HEK293 (cell line): ENCODE measurements at regions not wholly inside any gene's neighbourhood (a gene's known extent, or its start where the extent isn't known, plus 50 kb on each side); places are given as distances from the start of the nearest gene placed in this dataset.

ENCODE experiments used
- CTCF ChIA-PET: fragments of 350-600 bp; formaldehyde crosslinking; extraction: SDS; loops from one replicate; lab custom pipeline; 2021; ENCODE audit warnings: antibody characterized with exemption; lab: Yijun Ruan, JAX
- POLR2A ChIA-PET: fragments of 300-600 bp; formaldehyde crosslinking; extraction: SDS; loops from one replicate; lab custom pipeline; 2020; ENCODE audit warnings: antibody characterized with exemption, inconsistent platforms; lab: Yijun Ruan, JAX
- H3K27ac ChIP-seq: fragments of 200-500 bp; sonication (Bioruptor generic); 2 replicates; pipeline ENCODE4 v1.5.1; 2014; ENCODE audit warnings: low read depth, low read length, control low read depth, inconsistent platforms; ENCODE audit errors: extremely low read depth
- H3K36me3 ChIP-seq, 2 experiments: fragments of 200-500 bp in 1 of 2; sonication (Bioruptor generic) in 1 of 2; 1 replicate in 1 of 2; 2 replicates in 1 of 2; pipeline ENCODE4 v1.5.1; 2014 to 2017; ENCODE audit warnings: inconsistent platforms in 2 of 2, low read length in 2 of 2; ENCODE audit not compliant: control insufficient read depth in 2 of 2, insufficient read depth in 1 of 2
- H3K4me1 ChIP-seq: fragments of 200-500 bp; sonication (Bioruptor generic); 2 replicates; pipeline ENCODE4 v1.5.1; 2014; ENCODE audit warnings: mild to moderate bottlenecking, low read length, inconsistent platforms; ENCODE audit not compliant: control insufficient read depth, insufficient read depth
- H3K4me3 ChIP-seq: 2 replicates; pipeline ENCODE4 v1.5.1; 2011; ENCODE audit warnings: low read depth, mild to moderate bottlenecking, control low read depth, low read length, moderate library complexity
- H3K9me3 ChIP-seq: fragments of 200-500 bp; sonication (Bioruptor generic); 2 replicates; pipeline ENCODE4 v1.5.1; 2014; ENCODE audit warnings: low read depth, low read length, inconsistent platforms; ENCODE audit not compliant: control insufficient read depth, insufficient read depth
- FEZF1 ChIP-seq: fragments of 450-650 bp; formaldehyde crosslinking; IDR thresholded peaks from 2 replicates; pipeline ENCODE4 v1.5.1; 2016; ENCODE audit warnings: missing biosample characterization, missing genetic modification characterization
- PRDM1 ChIP-seq: fragments of 450-650 bp; formaldehyde crosslinking; IDR thresholded peaks from 2 replicates; pipeline ENCODE4; 2016; ENCODE audit warnings: missing biosample characterization, missing genetic modification characterization
- SETDB1 ChIP-seq: IDR thresholded peaks from one replicate; pipeline ENCODE4 v1.6.1; 2017; ENCODE audit warnings: mild to moderate bottlenecking, low read length, moderate library complexity, mixed read lengths; ENCODE audit not compliant: insufficient read length
- SP7 ChIP-seq: fragments of 450-650 bp; formaldehyde crosslinking; IDR thresholded peaks from 2 replicates; pipeline ENCODE4 v1.5.1; 2016; ENCODE audit warnings: missing biosample characterization, missing genetic modification characterization
- YY2 ChIP-seq: fragments of 450-650 bp; formaldehyde crosslinking; IDR thresholded peaks from 2 replicates; pipeline ENCODE4 v1.5.1; 2016; ENCODE audit warnings: missing biosample characterization, missing genetic modification characterization
- ZFP3 ChIP-seq: fragments of 450-650 bp; formaldehyde crosslinking; IDR thresholded peaks from 2 replicates; pipeline ENCODE4 v1.5.1; 2016; ENCODE audit warnings: low read depth, missing biosample characterization, missing genetic modification characterization
- ZNF292 ChIP-seq: fragments of 450-650 bp; formaldehyde crosslinking; IDR thresholded peaks from 2 replicates; pipeline ENCODE4 v1.5.1; 2016; ENCODE audit warnings: low read depth, missing biosample characterization, missing genetic modification characterization, borderline replicate concordance
- ZNF366 ChIP-seq: fragments of 450-650 bp; formaldehyde crosslinking; conservative IDR thresholded peaks from 2 replicates; pipeline ENCODE4 v1.5.1; 2016; ENCODE audit warnings: missing biosample characterization, missing genetic modification characterization
- ZNF600 ChIP-seq: fragments of 450-650 bp; formaldehyde crosslinking; IDR thresholded peaks from 2 replicates; pipeline ENCODE4 v1.5.1; 2016; ENCODE audit warnings: missing biosample characterization, missing genetic modification characterization
- ZNF654 ChIP-seq: fragments of 450-650 bp; formaldehyde crosslinking; IDR thresholded peaks from 2 replicates; pipeline ENCODE4 v1.5.1; 2016; ENCODE audit warnings: low read depth, missing biosample characterization, missing genetic modification characterization
- TF ChIP-seq, protein P1 (sequence below): fragments of 450-650 bp; formaldehyde crosslinking; IDR thresholded peaks from 2 replicates; pipeline ENCODE4 v1.5.1; 2016; ENCODE audit warnings: missing biosample characterization, missing genetic modification characterization
- TF ChIP-seq, protein P2 (sequence below): fragments of 450-650 bp; formaldehyde crosslinking; IDR thresholded peaks from 2 replicates; pipeline ENCODE4 v1.5.1; 2016; ENCODE audit warnings: missing biosample characterization, missing genetic modification characterization
- TF ChIP-seq, protein P3 (sequence below): fragments of 450-650 bp; formaldehyde crosslinking; IDR thresholded peaks from 2 replicates; pipeline ENCODE4 v1.5.1; 2016; ENCODE audit warnings: missing biosample characterization, missing genetic modification characterization

DNA sequence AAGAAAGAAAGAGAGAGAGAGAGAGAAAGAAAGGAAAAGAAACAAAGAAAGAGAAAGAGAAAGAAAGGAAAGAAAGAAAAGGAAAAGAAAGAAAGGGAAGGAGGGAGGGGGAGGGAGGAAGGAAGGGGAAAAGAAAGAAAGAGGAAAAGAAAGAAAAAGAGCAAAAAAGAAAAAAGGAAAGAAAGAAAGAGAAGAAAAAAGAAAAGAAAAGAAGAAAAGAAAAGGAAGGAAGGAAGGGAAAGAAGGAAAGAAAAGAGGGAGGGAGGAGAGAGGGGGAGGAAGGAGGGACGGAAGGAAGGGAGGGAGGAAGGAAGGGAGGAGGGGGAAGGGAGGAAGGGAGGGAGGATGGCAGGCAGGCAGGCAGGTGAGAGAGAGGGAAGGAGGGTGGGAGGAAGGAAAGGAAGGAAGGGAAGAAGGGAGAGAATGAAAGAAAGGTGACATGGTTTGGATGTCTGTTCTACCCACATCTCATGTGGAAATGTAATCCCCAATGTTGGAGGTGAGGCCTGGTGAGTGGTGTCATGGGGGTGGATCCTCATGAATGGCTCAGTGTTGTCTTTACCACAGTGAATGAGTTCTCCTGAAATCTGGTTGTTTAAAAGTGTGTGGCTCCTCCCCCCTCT, 83.0 kb upstream of the DCLK2 start:
- no peaks in the 10 kb centered on the region for H3K9me3 ChIP-seq
- no peaks in the 10 kb centered on the region for H3K4me1 ChIP-seq
- H3K27ac ChIP-seq = no peak overlapping the region
- no peak overlapping the region for H3K4me3 ChIP-seq
- POLR2A ChIA-PET = no interaction called here
- CTCF ChIA-PET = no interaction called here
- TF ChIP-seq, protein P1, sequence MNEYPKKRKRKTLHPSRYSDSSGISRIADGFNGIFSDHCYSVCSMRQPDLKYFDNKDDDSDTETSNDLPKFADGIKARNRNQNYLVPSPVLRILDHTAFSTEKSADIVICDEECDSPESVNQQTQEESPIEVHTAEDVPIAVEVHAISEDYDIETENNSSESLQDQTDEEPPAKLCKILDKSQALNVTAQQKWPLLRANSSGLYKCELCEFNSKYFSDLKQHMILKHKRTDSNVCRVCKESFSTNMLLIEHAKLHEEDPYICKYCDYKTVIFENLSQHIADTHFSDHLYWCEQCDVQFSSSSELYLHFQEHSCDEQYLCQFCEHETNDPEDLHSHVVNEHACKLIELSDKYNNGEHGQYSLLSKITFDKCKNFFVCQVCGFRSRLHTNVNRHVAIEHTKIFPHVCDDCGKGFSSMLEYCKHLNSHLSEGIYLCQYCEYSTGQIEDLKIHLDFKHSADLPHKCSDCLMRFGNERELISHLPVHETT = no peak
- TF ChIP-seq ZFP3 (tag by site-specific recombination) (no peak), ZNF366 (tag by site-specific recombination) (peak; percentile 85), PRDM1 (peak; percentile 75; the same call in 1 of the 2 replicates)
- TF ChIP-seq, protein P2, sequence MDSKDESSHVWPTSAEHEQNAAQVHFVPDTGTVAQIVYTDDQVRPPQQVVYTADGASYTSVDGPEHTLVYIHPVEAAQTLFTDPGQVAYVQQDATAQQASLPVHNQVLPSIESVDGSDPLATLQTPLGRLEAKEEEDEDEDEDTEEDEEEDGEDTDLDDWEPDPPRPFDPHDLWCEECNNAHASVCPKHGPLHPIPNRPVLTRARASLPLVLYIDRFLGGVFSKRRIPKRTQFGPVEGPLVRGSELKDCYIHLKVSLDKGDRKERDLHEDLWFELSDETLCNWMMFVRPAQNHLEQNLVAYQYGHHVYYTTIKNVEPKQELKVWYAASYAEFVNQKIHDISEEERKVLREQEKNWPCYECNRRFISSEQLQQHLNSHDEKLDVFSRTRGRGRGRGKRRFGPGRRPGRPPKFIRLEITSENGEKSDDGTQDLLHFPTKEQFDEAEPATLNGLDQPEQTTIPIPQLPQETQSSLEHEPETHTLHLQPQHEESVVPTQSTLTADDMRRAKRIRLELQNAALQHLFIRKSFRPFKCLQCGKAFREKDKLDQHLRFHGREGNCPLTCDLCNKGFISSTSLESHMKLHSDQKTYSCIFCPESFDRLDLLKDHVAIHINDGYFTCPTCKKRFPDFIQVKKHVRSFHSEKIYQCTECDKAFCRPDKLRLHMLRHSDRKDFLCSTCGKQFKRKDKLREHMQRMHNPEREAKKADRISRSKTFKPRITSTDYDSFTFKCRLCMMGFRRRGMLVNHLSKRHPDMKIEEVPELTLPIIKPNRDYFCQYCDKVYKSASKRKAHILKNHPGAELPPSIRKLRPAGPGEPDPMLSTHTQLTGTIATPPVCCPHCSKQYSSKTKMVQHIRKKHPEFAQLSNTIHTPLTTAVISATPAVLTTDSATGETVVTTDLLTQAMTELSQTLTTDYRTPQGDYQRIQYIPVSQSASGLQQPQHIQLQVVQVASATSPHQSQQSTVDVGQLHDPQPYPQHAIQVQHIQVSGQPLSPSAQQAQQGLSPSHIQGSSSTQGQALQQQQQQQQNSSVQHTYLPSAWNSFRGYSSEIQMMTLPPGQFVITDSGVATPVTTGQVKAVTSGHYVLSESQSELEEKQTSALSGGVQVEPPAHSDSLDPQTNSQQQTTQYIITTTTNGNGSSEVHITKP = 0 out of 2 replicates have a peak, but pooled peaks have one; percentile 24
- TF ChIP-seq, all 188 proteins: peak for 3
- H3K36me3 ChIP-seq = no peaks in the 10 kb centered on the region

DNA sequence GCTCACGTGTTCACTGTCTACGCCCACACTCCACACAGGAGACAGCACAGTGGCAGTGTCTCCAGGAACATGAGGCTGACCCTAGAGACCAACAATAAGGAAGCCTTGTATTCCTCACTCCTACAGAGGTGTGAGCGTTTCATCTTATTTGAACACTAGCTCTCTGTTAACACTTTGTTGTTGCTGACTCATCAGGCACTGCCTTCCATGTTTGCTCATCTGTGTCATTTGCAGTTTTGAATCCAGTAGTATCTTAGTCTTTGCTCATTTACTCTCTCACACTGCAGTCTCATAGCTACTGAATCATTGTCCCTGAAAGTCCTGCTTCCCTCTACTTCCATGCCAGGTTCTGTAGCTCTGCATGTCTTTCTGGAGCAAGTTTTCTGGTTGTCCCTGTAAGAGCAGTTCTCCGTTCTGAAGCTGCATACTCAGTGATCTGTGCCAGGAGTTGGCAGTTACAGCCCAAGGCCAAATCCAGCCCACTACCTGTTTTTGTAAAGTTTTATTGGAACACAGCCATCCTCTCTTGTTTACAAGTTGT, 80.3 kb upstream of the DCLK2 start:
- H3K27ac ChIP-seq = no peak overlapping the region
- no peaks in the 10 kb centered on the region for H3K36me3 ChIP-seq
- POLR2A ChIA-PET = no interaction called here
- no peak overlapping the region for H3K4me3 ChIP-seq
- CTCF ChIA-PET = interaction anchor here (1.1 to 1.8 kb wide), 5 partner anchors 10 to 245 kb away, joined by 4 to 20 read pairs (median 4); no protein-coding TSS in a partner anchor
- no peaks in the 10 kb centered on the region for H3K9me3 ChIP-seq
- peak; percentile 17; the same call in 1 of the 2 replicates for TF ChIP-seq YY2
- peak; percentile 66 for TF ChIP-seq FEZF1 (tag by site-specific recombination)
- no peak for TF ChIP-seq ZNF600 (tag by site-specific recombination)
- no peaks in the 10 kb centered on the region for H3K4me1 ChIP-seq

DNA sequence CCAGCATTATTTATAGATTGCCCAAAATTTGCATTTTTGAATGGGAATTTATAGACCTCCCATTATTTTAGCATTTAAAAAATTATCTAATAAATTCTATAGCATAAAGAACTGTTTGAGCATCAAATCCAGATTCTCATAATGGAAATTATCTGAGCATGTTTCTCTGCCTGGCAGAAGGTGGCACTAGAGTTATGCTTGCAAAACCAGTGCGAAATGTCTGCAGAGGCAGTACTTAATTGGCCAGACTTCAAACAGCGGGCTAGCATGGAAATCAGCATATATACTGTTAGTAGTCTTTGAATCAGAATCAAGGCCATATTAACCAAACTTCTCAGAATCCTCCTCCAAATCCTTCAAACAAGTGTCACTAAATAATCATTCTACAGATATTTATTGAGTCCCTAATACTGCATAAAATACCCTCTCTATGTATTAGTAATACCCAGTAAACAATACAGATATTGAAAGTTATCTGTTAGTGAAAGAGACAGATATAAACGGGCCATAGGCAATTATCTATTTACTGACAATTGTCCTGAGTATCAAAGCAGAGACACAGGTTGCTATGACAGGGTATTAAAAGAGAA, 78.7 kb upstream of the DCLK2 start:
- Histone ChIP-seq H3K9me3 (no peaks in the 10 kb centered on the region), H3K27ac (no peak overlapping the region), H3K4me1 (no peaks in the 10 kb centered on the region; the same call in 1 of the 2 replicates), H3K36me3 (no peaks in the 10 kb centered on the region), H3K4me3 (no peak overlapping the region)
- no peak for TF ChIP-seq SP7 (tag by site-specific recombination)
- TF ChIP-seq, protein P3, sequence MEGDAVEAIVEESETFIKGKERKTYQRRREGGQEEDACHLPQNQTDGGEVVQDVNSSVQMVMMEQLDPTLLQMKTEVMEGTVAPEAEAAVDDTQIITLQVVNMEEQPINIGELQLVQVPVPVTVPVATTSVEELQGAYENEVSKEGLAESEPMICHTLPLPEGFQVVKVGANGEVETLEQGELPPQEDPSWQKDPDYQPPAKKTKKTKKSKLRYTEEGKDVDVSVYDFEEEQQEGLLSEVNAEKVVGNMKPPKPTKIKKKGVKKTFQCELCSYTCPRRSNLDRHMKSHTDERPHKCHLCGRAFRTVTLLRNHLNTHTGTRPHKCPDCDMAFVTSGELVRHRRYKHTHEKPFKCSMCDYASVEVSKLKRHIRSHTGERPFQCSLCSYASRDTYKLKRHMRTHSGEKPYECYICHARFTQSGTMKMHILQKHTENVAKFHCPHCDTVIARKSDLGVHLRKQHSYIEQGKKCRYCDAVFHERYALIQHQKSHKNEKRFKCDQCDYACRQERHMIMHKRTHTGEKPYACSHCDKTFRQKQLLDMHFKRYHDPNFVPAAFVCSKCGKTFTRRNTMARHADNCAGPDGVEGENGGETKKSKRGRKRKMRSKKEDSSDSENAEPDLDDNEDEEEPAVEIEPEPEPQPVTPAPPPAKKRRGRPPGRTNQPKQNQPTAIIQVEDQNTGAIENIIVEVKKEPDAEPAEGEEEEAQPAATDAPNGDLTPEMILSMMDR (tag by site-specific recombination) = 0 out of 2 replicates have a peak, but pooled peaks have one; percentile 37
- no peak for TF ChIP-seq SETDB1
- peak; percentile 66 for TF ChIP-seq ZNF654 (tag by site-specific recombination)
- TF ChIP-seq ZNF292 = no peak
- ChIA-PET POLR2A (no interaction called here), CTCF (interaction anchor here (0.7 to 1.8 kb wide), 4 partner anchors 10 to 244 kb away, joined by 4 to 20 read pairs (median 4); no protein-coding TSS in a partner anchor)
